Epidermal melanocyte (primary cell): ENCODE measurements at regions not wholly inside any gene's neighbourhood (a gene's known extent, or its start where the extent isn't known, plus 50 kb on each side); places are given as distances from the start of the nearest gene placed in this dataset.

ENCODE experiments used
- DNase-seq: peaks from one replicate; pipeline ENCODE4 v3.0.0; 2011; ENCODE audit warnings: low spot score; ENCODE audit not compliant: insufficient read length

DNA sequence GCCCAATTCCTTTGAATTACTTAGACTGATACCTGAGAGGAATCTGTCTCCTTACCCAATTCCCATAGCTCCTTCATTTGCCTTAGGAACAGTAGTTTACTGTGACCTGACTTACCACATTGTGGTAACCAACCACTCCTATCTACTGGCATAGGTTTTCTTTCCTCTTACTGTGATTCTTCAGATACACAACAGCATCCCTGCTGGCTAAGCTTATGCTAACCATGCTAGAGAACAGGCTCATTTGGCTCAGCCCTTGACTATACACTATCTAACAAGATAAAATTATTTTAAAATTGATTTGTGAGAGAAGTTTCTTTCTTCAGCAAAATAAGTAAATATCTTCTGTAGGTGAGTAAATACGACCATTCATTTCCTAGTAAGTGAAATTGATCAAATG lies 320.4 kb upstream of the DDHD1 start:
- no peak for DNase-seq

DNA sequence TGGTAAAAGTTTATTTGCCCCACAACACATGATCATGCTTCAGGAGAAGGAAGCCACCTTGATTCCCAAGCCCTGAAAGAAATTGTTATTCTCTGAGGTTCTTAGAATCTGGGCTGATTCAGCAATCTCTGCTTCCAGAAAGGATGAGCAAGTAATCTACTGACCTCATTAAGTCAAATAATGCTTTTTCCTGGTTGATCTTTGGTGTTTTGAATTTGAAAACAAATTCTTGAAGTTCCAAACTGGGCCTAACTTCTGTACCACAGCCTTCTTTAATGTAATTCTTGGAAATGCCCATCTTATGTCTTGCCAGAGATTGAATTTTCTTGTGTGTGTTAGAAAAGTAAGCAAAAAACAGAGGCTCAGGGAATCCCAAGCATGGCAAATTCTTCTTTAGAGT lies 319.2 kb upstream of the DDHD1 start:
- no peak for DNase-seq

DNA sequence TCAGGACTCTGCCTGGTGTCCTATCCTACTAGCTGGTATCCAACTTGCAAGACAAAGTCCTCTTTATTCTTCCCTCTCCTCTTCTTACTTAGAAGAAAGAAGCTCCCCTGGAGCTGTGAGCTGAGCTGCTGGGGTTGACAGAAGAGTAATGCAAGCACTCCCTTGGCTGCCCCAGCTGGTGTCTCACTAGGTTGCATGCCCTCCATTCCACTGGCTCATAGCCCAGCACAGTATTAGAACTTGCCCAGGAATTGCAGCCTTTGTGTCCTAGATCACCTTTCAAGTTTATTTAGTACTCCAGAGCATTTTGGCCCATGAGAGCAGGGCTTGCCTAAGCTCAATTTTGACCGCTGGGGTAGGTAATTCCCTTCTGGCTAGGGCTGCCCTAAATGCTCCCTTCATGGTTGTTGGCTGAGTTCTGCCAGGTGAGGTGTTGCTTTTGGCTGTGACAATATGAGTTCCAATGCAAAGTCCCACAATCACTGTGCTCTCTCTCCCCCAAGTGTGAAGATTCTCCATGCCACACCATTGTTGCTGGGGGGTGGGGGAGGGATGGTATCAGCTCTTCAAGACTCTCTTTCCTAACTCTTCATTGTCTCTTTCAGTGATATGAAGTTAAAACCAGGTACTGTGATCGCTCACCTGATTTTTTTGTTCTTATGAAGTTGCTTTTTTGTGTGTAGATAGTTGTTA lies 317.4 kb upstream of the DDHD1 start:
- no peak for DNase-seq

DNA sequence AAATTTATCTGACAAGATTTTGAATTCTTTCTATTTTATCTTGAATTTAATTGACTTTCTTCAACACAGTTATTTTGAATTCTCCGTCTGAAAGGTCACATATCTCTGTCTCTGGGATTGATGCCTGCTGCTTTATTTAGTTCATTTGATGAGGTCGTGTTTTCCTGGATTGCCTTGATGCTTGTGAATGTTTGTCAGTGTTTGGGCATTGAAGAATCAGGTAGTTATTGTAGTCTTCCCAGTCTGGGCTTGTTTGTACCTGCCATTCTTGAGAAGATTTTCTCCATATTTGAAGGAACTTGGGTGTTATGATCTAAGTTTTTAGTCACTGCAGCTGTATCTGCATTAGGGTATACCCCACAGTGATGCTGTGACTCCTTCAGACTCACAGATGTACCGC lies 315.8 kb upstream of the DDHD1 start:
- DNase-seq, result no peak

DNA sequence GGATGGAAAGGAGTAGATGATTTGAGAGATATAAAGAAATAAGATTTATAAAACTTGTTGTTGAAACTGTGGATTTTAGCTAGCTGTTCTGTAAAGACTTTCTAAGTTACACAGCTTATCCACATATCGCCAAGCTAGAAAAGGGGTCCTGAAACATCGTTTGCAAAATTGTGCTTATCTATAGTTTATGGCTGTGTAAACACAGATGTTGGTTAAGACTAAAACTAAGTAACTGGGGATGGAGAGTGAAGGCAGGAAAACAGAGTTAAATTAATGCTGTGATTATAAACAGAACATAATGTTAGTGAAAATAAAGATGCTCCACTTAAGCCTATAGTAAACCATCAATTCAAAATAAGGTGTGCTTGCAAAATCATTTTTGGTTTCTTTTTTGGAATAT lies 311.3 kb upstream of the DDHD1 start:
- DNase-seq, result no peak

DNA sequence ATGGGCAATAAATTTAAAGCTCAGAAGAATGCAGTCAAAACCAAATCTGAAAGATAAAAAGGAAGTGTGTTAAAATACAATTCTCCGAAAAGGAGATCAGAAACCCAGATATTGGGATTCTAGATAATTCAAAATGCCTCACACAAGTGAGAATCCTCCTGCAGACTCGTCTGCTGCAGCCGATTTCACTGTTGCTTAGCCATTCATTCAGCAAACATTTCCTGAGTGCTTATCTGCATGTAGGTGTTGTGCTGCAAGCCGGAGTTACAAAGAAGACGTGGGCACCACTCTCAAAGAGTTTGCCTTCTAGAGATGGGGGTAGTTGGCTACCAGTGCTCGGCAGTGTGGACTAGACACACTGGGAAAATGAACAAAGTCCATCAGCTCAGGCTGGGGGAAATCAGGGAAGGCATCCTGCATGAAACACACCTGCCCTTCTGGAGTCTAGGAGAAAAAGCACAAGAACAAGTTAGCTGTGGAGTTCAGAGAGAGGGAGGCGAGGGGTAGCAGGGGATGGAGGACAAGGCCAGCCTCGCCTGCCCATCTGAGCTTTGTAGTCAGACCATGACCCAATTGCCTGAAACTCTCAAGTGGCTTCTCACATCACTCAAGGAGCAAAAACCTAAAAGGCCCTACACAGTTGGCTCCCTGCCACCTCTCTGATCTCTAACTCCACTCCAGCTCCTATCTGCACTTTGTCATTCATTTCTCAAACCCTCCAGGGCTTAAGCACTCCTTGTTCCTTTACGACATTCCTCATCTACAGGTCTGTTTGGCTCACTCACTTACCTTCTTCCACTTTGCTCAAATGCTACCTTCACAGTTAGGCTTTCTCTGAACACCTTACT lies 310.0 kb upstream of the DDHD1 start:
- DNase-seq, result no peak

DNA sequence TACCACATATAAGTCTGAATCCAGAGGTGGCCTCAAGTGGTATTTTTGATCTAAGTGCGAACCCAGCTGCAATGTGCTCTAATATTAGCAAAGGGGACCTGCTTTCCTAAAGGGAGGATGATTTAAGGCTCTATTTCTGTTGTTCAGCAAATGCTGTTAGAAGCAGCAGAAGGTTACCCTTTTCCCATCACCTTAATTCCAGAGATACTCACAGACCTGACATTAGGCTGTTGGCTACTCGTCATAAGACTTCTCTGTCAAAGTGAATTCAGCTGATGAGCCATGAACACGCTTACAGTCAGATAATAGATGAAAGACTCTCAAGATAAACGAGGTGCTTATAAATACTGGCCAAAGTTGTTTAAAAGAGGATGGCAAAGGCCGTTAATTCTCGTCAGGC lies 308.7 kb upstream of the DDHD1 start:
- no peak for DNase-seq

DNA sequence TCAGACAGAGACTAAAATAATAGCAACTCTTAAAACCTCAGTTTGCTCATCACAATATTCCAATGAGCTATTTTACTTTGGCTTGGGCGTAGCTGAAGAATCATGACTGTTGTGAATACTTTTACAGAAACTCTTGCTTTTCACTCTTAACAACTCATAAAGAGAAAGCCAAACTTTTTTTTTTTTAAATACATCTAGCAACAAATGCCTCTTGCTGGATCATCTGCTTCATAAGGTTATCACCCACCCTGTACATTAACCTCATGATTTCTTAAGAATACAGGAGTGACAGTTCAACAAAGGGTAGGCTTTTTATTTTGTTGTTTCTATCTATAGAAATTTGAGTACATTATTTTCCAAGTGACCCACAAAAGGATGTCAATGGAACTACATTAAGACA lies 307.4 kb upstream of the DDHD1 start:
- DNase-seq, result no peak

DNA sequence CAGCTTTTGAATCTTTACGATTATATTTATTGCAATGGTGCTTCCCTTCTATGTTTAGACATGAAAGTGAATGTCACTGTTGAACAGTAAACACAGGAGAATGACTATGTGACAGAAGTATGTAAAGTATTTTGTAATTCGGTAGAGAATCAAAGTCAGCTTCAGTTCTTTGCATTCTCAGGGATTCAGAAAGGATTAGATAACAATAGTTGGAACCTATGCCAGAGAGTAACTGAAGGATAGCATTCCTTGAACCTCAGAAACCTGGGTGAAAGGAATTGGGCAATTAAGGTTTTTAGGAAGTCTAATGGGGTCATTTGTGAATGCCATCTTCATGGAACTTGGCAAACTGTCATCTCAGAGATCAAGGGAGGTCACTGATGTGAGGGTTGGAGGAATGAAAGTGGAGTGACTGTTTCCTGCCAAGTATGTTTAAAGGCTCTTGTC lies 305.3 kb upstream of the DDHD1 start:
- DNase-seq, result no peak

DNA sequence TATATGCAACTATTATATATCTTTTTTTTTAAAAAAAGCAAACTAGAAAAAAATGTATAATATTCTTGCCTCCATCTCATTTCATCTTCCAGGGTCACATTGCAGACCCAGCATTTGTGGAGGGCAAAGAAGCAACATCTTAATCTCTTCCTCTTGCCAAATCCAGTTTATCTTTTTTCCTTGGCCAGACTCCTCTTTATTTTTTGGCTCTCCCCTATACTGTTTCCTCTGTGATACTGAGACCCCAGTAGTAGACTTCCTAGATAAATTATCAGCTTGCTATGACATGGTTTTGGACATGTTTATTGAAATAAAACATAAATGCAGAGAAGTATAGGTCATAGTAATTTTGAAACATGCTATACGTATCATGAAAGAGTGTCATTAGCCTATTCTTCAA lies 303.8 kb upstream of the DDHD1 start:
- DNase-seq, result no peak

DNA sequence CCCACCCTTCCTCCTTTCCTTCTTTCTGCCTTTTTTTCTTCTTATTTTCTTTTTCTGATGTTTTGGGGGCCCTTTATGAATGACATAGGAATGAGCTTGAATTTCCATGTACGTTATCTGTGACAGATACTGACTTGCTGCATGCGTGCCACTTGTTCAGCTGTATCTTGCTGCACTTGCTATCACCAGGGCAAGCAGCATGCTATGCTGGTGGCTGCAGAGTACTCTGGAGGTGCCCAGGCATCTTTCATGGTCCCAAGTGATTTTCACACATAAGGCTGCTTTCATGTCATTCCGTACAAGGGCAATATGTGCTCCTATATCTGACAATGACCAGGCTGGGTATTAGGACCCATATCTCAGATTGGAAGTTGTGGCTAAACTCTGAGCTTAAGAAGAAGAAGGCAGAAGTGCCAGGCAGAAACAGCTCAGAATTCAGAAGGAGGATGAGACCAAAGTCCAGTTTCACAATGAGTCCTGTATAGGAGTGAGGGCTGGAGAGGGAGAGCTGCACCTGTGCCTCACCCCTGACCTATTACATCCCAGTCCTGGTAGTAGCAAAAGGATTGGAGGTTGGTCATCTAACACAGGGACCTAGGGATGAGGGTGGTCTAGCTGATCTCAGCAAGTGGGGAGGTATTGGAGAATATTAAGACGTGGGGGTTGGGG lies 299.0 kb upstream of the DDHD1 start:
- DNase-seq, result no peak

DNA sequence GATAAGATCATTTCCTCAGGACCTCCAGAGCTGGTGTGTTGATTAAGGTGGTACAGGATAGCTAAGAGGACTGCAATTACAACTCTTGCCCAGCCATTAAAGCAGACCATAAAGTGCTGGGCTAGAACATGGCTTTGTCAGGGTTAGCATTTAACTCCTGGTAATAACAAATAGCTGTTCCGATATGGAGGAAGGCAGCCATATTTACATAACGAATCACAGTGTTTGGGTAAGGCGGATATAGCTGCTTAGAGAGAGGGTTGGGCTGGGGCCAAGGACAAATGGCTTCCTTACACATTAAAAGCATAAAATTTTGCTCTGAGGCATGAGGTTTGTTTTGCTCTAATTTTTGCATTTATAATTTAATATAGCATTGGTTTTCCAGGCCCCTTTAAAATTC lies 297.7 kb upstream of the DDHD1 start:
- DNase-seq, result no peak

DNA sequence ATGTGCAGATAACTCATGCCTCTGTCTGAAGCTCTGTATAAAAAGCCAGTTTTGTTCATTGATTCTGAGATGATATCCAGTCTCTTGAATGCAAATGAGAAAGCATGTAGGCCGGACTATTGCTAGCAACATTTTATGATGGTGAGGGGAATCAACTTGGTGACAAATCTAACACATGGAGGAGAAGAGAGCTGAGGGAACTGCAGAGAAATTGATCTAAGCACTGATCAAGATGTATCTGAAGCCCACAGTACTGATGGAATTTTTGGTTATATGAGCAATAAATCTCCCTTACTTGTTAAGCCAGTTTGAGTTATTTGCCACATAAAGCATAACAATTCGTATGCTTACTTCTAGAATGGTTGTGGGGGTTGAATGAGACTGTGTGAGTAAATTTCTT lies 295.6 kb upstream of the DDHD1 start:
- DNase-seq, result no peak

DNA sequence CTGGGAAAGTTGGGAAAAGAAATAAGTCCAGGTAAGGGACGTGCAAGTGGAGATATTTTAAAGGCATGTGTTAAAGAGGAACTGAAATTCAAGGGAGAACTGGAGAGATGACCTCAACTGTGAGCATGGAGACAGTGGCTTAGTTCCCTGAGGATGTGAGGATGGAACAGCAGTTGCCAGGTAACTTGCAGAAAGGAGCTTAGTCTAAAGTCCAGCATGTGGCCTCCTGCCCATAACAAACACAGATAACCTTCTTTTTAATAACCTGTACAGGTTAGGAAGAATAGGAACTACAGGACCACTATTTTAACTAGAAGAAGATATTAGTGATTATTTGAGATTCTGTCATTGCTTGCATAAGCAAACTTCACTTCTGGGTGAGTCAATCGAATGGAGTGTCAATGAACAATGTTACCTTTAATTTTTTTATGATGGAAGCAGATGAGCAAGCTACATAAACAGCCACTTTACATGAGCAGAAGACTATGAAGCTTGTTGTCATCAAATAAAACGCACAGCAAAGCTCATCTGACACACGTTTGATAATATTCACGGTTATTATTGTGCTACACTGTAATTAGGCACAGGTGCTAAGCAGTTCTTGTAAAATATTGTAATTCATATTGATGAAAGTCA lies 291.7 kb upstream of the DDHD1 start:
- no peak for DNase-seq

DNA sequence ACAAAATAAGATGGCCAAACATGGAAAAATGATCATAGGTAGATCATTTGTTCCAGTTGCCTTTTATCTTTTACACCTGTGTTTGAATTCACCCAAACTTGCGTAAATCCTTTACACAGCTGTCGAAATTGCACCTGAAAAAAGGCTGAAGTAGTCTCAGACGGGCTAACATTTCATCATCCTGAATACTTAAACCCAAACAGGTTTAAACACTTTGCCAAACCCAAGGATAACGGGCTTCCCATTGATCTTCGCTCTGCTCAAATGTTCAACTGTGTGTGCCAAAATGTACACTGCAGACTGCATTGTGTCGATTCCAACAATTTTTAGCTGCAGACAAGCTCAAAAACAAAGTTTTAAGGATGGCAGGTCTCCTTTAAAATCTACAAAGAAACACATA lies 288.7 kb upstream of the DDHD1 start:
- DNase-seq, result no peak

DNA sequence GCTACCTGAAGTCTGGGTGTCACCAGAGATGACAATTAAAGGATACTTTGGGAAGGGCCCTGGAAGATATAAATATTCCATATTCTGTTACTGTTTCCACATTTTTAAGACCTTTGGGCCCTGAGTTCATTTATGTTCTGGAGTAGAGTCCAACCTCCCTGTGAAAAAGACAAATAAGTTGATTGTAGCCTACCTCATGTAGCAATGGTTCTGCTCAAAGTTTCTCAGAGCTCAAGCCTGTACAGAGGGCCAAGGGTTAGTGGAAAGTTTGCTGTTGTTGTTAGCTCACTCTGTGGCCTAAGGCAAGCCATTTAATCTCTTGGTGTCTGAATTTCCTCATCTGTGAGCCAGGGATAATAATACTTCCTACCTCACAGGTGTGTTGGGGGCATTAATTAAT lies 284.7 kb upstream of the DDHD1 start:
- no peak for DNase-seq

DNA sequence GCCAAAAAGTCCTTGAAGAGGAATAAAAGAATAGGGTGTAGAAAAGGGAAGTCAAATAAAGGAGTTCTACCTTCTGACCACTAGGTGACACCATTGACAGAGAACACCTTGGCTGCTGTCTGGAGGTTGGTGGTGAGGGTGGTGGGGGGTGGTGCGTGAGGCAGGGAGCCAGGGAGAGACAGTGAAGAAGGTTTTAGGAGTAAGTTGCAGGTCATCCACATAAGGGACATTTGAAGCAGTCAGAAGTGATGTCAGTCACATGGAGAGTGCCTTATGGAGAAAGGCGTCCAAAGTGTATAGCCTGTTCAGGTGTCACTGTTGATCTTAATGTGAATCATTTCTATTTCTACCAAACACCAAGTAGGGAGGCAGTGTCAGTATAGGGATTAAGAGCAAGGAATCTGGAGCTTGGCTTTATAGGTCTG lies 279.3 kb upstream of the DDHD1 start:
- DNase-seq, result no peak

DNA sequence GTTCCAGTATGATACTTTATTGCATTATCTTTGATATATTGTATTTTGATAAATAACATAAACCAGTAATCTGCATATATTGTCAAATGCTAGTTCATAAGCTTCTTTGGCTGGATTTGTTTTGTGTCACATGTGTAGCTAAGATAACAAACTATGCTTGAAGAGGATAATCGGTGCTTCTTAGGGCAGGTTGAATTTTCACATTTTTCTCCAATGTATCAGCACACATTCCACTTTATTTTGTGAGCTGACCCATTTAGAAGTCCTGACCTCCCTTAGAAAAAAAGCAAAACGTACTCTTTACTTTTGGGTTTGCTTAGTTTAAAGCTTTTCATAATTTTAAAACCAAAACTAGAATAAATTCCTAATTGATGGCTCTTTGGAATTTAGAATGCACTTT lies 277.7 kb upstream of the DDHD1 start:
- no peak for DNase-seq

DNA sequence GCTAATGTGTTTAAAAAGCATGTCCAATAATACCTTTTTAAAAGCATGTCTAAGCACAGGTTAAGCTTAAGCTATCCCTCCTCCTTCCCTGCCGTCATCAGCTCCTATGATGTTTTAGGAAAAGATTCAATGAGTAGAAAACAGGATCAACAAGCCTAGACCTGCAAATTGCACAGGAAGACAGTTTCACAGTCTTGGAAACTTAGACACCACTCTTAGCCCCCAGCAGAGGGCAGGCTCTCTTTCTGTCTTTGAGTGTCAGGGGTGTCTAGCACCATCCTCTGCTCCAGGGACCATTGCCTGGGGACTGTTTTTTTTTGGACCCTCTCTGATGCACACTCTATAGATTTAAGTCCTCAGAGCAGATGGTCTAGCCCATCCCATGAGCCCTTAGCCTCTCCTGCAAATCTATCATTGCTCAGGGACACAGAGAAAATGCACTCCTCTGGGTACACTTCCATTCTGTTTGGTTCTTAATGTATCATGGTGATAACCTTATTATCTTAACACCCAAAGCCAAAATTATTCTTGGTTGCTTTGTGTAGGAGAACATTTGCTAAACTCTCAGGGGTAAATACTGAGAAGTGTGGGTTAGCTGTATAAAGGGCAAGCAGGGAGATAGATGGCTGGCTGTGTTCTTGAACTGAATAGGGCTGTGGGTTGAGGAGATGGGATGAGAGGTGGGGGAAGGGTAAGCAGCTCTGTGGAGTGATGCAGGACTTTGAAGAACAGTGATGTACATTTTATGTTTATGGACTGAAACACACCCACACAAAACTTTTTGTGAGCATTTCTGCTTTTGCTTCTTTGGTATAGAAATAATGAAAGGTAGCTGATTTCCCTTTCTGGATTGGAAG lies 259.9 kb upstream of the DDHD1 start:
- DNase-seq, result no peak

DNA sequence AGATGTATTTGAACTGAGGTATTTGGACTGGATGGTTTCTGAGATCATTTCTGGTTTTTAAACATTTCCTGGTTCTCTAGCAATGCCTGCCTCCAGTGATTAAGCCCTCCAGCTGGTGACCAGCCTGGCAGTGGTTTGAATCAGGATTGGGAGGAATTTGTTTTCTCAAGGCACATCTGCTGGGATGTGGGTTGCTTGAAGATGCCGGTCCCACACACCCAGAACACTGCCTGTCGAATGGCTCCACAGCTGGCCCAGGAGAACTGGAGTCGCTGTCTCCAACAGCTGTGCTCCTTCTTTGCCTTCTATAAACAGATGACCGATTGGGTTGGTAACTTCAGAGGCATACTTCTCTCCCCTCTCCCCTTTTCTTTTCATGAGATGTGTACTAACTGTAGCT lies 258.0 kb upstream of the DDHD1 start:
- peak; percentile 61 for DNase-seq

DNA sequence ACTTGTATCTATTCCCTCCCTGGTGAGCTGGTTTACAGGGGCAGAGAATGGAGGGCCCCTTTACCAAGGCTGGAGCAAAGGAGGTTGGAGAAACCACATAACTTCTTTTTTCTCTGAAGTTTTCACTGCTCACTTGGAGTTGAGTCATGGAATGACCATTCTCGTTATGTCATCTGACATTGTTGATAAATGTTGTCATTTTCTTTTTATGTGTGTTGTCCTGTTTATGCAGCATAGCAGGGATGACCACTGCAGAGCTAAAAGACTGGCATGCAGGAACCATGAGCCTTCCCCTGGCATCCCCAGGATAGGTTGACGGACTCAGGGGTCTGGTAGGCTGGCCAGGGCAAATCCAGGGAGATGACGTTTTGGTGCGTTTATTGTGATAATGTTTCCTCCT lies 256.8 kb upstream of the DDHD1 start:
- no peak for DNase-seq
